Stomach (tissue), 8 donors: ENCODE measurements at regions not wholly inside any gene's neighbourhood (a gene's known extent, or its start where the extent isn't known, plus 50 kb on each side); places are given as distances from the start of the nearest gene placed in this dataset.
"Not testable (repeated sequence)": the region's sequence is repeated elsewhere in the genome, so short reads cannot be mapped to it uniquely, and the experiment has no call there.

Experiments used
- DNase-seq, 2 donors: peaks; one replicate each; pipeline versions ENCODE4 v3.0.0 to v3.0.0-alpha.2; 2013 to 2019
- H3K27ac ChIP-seq, 5 donors: fragments of 200-600 bp in 4 of 5; sonication (generic) in 4 of 5; one replicate each; pipeline ENCODE4 v1.5.1; 2013 to 2019; ENCODE audit warnings: mild to moderate bottlenecking in 1 of 5, moderate library complexity in 1 of 5
- H3K27me3 ChIP-seq, 3 donors: fragments of 200-600 bp; sonication (generic); one replicate each; pipeline ENCODE4 v1.5.1; 2017 to 2019; ENCODE audit warnings: mixed run types in 1 of 3
- H3K36me3 ChIP-seq, 4 donors: fragments of 200-600 bp; sonication (generic); 1 replicate in 3 of 4; 2 replicates in 1 of 4; pipeline ENCODE4 v1.5.1; 2016 to 2019
- H3K4me1 ChIP-seq, 4 donors: fragments of 200-600 bp; sonication (generic); one replicate each; pipeline ENCODE4 v1.5.1; 2016 to 2019
- H3K4me3 ChIP-seq, 4 donors: fragments of 200-600 bp; sonication (generic) in 3 of 4; one replicate each; pipeline ENCODE4 v1.5.1; 2016 to 2019; ENCODE audit warnings: mild to moderate bottlenecking in 1 of 4
- H3K9me3 ChIP-seq, 4 donors: fragments of 200-600 bp; sonication (generic); one replicate each; pipeline ENCODE4 v1.5.1; 2016 to 2019
- EP300 ChIP-seq: sonication (generic); formaldehyde crosslinking; IDR thresholded peaks from one replicate; pipeline ENCODE4 v1.6.1; 2017; ENCODE audit warnings: antibody characterized with exemption
- POLR2A ChIP-seq, 4 donors: fragments of 450-650 bp; IDR thresholded peaks; one replicate each; pipeline ENCODE4 v1.6.1; 2016; ENCODE audit warnings: antibody characterized with exemption in 4 of 4, control low read depth in 2 of 4, mild to moderate bottlenecking in 1 of 4, moderate library complexity in 1 of 4
- POLR2AphosphoS5 ChIP-seq, 3 donors: sonication (generic); formaldehyde crosslinking; IDR thresholded peaks; one replicate each; pipeline ENCODE4 v1.6.1; 2016; ENCODE audit warnings: antibody characterized with exemption in 3 of 3
- WGBS, 5 donors: extraction: QIAGEN DNeasy Blood & Tissue Kit in 3 of 5; methylation state at CpG; one replicate each; pipeline versions ENCODE4 v1.1.5 to v1.1.7; 2013 to 2018; 5-methylcytosine and 5-hydroxymethylcytosine counted together
- intact Hi-C: fragments of 100-400 bp; cut with DNase I; formaldehyde crosslinking; loops from one replicate; pipeline ENCODE4 v1.15.1; 2023; ENCODE audit warnings: low total_unique reads
- TF ChIP-seq, protein P1 (sequence below), 7 experiments: fragments of 450-650 bp in 4 of 7; fragments of 200-600 bp in 3 of 7; sonication (generic) in 3 of 7; IDR thresholded peaks; one replicate each; pipeline ENCODE4 v1.5.1; 2016 to 2019; ENCODE audit warnings: antibody characterized with exemption in 7 of 7, control low read depth in 2 of 7, mild to moderate bottlenecking in 1 of 7
- donor health status: healthy with polysubstance abuse.
- donor health status: Bipolar disorder and iron deficiency.
- donor health status: healthy.

DNA sequence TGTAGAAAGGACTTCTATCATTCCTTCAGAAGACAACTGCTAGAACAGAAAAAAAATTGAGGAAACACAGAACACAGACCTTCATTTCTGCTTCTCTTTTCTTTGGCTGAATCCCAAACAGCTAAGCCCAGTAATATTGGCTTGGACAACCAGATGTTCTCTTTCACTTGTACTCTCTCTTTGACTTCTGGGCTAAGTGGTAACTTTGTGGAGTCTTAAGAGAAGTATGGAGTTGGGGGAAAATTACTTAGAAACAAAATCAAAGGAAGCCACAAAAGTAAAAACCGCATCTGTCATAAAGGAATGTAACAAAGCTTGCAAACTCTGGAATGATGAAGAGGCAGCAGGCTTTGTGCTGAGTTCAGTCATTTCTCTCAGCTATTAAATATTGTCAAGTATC lies 587.5 kb downstream of the CBLN4 start:
- no peaks in the 10 kb centered on the region for H3K9me3 ChIP-seq
- no peak overlapping the region for H3K4me3 ChIP-seq
- WGBS, 5 donors, result 29 to 61% (median 52%) methylated on average over 1 of the region's 1 CpG
- H3K27me3 ChIP-seq, result no peaks in the 10 kb centered on the region
- no peak for TF ChIP-seq EP300
- TF ChIP-seq, protein P1, sequence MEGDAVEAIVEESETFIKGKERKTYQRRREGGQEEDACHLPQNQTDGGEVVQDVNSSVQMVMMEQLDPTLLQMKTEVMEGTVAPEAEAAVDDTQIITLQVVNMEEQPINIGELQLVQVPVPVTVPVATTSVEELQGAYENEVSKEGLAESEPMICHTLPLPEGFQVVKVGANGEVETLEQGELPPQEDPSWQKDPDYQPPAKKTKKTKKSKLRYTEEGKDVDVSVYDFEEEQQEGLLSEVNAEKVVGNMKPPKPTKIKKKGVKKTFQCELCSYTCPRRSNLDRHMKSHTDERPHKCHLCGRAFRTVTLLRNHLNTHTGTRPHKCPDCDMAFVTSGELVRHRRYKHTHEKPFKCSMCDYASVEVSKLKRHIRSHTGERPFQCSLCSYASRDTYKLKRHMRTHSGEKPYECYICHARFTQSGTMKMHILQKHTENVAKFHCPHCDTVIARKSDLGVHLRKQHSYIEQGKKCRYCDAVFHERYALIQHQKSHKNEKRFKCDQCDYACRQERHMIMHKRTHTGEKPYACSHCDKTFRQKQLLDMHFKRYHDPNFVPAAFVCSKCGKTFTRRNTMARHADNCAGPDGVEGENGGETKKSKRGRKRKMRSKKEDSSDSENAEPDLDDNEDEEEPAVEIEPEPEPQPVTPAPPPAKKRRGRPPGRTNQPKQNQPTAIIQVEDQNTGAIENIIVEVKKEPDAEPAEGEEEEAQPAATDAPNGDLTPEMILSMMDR (IDR thresholded peaks at IDR 0.05), result no peak
- TF ChIP-seq POLR2A (IDR thresholded peaks at IDR 0.05), result no peak
- TF ChIP-seq POLR2AphosphoS5 (IDR thresholded peaks at IDR 0.05), result no peak
- no peak overlapping the region for H3K27ac ChIP-seq
- intact Hi-C loops, result no loop called here
- H3K36me3 ChIP-seq, result no peaks in the 10 kb centered on the region
- H3K4me1 ChIP-seq, result peaks cover 0 to 7% (median 0%) of the 10 kb centered on the region in 4 donors
- DNase-seq, result peak in 1 of 2 donors; percentile 69

DNA sequence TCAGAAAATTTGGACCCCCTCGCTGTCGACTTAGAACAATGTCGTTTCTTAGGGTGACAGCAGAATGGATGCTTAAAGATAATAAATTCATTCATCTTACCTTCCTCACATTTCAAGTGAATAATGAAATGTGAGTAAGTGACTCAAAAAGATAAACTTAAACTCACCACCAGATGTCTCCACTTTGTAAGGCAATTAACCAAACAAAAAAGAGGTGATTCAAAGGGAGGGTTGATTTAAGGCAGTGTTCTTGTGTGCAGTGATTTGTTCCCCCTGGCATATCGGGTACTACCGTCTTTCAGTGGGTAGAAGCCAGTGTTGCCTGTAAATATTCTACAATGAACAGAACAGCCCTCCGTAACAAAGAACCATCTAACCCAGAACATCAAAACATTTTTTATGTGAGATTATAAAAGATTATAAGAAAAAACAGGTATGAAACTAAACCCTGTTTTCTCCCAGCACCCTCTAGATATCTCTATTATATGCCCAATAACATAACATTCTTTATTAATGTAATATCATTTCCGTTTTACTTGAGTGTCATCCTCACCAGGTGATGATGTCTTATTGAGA lies 589.7 kb downstream of the CBLN4 start:
- H3K36me3 ChIP-seq, result no peaks in the 10 kb centered on the region
- H3K27me3 ChIP-seq, result no peaks in the 10 kb centered on the region
- no peak overlapping the region for H3K4me3 ChIP-seq
- intact Hi-C loops, result no loop called here
- H3K4me1 ChIP-seq, result peaks cover 0 to 7% (median 0%) of the 10 kb centered on the region in 4 donors
- H3K27ac ChIP-seq, result no peak overlapping the region
- no peaks in the 10 kb centered on the region for H3K9me3 ChIP-seq
- 35 to 40% (median 39%) methylated on average over 7 of the region's 7 CpGs for WGBS, 5 donors
- TF ChIP-seq POLR2AphosphoS5 (IDR thresholded peaks at IDR 0.05) (no peak), EP300 (no peak), POLR2A (IDR thresholded peaks at IDR 0.05) (no peak)
- TF ChIP-seq, protein P1 (IDR thresholded peaks at IDR 0.05), result peak in 1 of 7 experiments; percentile 7
- peak in 1 of 2 donors; percentile 59 for DNase-seq

DNA sequence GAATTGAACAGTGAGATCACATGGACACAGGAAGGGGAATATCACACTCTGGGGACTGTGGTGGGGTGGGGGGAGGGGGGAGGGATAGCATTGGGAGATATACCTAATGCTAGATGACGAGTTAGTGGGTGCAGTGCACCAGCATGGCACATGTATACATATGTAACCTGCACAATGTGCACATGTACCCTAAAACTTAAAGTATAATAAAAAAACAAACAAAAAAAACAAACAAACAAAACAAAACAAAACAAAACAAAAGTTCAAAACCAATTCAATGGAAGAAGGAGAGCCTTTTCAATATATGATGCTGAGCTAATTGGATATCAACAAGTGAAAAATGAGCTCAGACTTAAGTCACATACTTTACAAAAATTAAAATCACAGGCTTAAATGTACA lies 592.8 kb downstream of the CBLN4 start:
- DNase-seq, H3K27ac ChIP-seq, H3K4me3 ChIP-seq, intact Hi-C loops, H3K27me3 ChIP-seq, H3K36me3 ChIP-seq, H3K9me3 ChIP-seq, H3K4me1 ChIP-seq: not testable (repeated sequence)
- WGBS, 5 donors, result 43% methylated on average over 1 of the region's 1 CpG; no CpG with 5 or more reads in 4 of the 5 donors

DNA sequence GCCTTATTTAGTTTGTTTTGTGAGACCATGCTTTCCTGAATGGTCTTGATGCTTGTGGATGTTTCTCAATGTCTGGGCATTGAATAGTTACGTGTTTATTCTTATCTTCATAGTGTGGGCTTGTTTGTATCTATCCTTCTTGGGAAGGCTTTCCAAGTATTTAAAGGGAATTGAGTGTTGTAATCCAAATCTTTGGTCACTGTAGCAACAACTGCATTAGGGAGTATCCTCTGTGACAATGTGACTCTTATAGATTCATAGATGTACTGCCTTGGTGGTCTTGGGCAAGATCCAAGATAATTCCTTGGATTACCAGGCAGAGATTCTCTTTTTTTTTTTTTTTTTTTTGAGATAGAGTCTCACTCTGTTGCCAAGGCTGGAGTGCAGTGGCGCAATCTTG lies 598.4 kb downstream of the CBLN4 start:
- Histone ChIP-seq H3K36me3 (no peaks in the 10 kb centered on the region), H3K4me3 (no peak overlapping the region), H3K9me3 (peaks cover 0 to 10% (median 2%) of the 10 kb centered on the region in 4 donors), H3K27ac (no peak overlapping the region), H3K27me3 (no peaks in the 10 kb centered on the region), H3K4me1 (no peaks in the 10 kb centered on the region)
- peak in 1 of 2 donors; percentile 8 for DNase-seq
- TF ChIP-seq POLR2AphosphoS5 (IDR thresholded peaks at IDR 0.05), result no peak
- TF ChIP-seq EP300, result no peak
- TF ChIP-seq, protein P1 (IDR thresholded peaks at IDR 0.05), result no peak
- no peak for TF ChIP-seq POLR2A (IDR thresholded peaks at IDR 0.05)
- intact Hi-C loops, result no loop called here
- 61 to 76% (median 68%) methylated on average over 2 of the region's 2 CpGs for WGBS, 5 donors

DNA sequence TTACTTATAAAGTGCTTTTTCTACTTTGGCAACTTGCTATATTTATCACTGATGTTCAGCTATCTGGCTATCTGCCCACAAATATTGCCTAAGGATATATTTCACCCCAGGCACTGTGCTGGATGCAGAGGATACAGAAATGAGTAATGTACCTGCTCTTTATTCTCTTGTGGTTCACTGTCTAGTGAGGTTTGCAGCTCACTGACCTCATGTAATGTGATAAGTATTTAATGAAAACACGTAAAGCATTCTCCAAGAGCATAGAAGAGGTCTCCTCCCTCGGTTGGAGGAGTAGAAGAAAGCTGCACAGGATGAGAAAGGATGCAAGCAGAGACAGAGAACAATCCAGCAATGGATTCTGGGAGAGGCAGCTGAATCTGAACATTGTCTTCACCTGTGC lies 610.7 kb downstream of the CBLN4 start:
- 34 to 64% (median 49%) methylated on average over 2 of the region's 2 CpGs for WGBS, 5 donors
- H3K4me3 ChIP-seq, result no peak overlapping the region
- no peak for DNase-seq
- intact Hi-C loops, result no loop called here
- TF ChIP-seq POLR2A (IDR thresholded peaks at IDR 0.05) (no peak), POLR2AphosphoS5 (IDR thresholded peaks at IDR 0.05) (no peak), EP300 (no peak)
- TF ChIP-seq, protein P1 (IDR thresholded peaks at IDR 0.05), result no peak
- H3K27ac ChIP-seq, result no peak overlapping the region
- no peaks in the 10 kb centered on the region for H3K36me3 ChIP-seq
- peaks cover 0 to 6% (median 2%) of the 10 kb centered on the region in 4 donors for H3K9me3 ChIP-seq
- no peaks in the 10 kb centered on the region for H3K27me3 ChIP-seq
- H3K4me1 ChIP-seq, result no peaks in the 10 kb centered on the region
